NB4 (cell line): ENCODE measurements at regions not wholly inside any gene's neighbourhood (a gene's known extent, or its start where the extent isn't known, plus 50 kb on each side); places are given as distances from the start of the nearest gene placed in this dataset.

Source experiments
- MAX ChIP-seq: IDR thresholded peaks from 2 replicates; pipeline ENCODE4 v1.6.1; 2011; ENCODE audit warnings: low read depth, low read length
- POLR2A ChIP-seq: IDR thresholded peaks from 2 replicates; pipeline ENCODE4 v1.6.1; 2011; ENCODE audit warnings: mild to moderate bottlenecking; ENCODE audit not compliant: insufficient read length; ENCODE audit errors: extremely low read depth

- TF ChIP-seq MAX, result no peak
- no peak for TF ChIP-seq POLR2A
Measured at GRCh38 chr5:18977880-18978279, 1010.1 kb downstream of the CDH18 start.
